Glomerular visceral epithelial cell (primary cell): ENCODE measurements at regions not wholly inside any gene's neighbourhood (a gene's known extent, or its start where the extent isn't known, plus 50 kb on each side); places are given as distances from the start of the nearest gene placed in this dataset.

ENCODE experiments used
- DNase-seq: peaks from one replicate; pipeline ENCODE4 v3.0.0-alpha.2; 2016; ENCODE audit errors: extremely low spot score

- no peak for DNase-seq
These were observed 78.3 kb upstream of the RASGEF1B start for GRCh38 chr4:81549984-81550383.

DNA sequence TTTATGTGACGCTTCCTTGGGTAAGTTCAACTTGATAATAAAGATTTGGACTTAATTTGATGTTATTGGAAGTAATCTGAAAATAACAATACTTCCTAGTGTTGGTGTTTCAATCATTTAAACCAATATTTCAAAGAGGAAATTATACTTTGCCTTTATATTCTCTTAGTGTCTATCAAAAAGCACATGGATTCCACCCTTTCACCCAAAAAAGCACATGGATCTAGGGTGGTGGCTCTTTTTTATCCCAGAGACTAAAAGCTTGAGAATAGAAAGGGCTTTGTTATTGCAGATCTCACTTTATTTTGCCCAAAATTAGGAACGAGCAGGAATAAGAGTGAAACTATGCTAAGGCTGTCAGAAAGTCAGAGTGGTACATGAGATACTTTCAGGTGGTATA is 75.1 kb upstream of the RASGEF1B start:
- no peak for DNase-seq

- DNase-seq: no peak
These were observed 69.6 kb upstream of the RASGEF1B start for GRCh38 chr4:81541161-81541945.

- no peak for DNase-seq
These were observed 67.2 kb upstream of the RASGEF1B start for GRCh38 chr4:81538716-81539427.

- no peak for DNase-seq
These were observed 59.7 kb upstream of the RASGEF1B start for GRCh38 chr4:81531410-81531809.

DNA sequence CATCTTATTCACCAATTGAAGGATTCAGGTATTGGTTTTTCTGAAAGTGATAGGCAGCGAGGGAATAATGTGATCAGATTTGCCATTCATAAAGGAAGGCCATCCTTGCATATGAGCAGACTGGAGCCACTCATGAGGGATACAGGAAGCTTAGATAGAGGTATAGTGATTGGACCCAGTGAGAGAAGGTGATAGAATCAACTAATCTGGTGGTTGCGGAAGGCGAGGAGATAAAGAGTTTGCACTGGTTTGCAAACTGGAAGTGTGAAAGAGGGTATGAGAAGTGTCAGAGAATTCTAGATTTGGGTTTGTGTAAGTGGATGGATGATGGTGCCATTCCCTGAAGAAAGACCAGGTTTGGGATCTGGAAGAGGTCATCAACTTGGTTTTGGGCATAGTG is 57.3 kb upstream of the RASGEF1B start:
- DNase-seq: no peak

DNA sequence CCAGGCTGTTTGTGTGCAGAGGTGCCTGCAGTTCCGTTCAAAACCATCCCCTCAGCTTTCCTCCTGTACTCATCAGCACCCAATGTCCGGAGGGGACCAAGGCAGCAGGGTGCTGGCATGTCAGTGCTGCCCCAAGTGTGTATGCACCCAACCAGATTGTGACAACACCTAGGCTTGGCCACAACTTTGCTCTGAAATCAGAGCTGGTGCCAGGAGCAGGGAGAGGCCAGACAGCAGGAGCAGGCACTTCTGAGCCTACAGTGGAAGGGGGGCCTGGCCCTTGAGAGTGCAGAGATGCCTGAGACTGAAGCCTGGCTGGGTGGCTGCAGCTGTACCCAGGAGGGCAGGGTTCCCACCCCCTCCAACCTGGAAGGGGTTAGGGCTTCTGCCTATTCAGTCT is 56.5 kb upstream of the RASGEF1B start:
- no peak for DNase-seq

DNA sequence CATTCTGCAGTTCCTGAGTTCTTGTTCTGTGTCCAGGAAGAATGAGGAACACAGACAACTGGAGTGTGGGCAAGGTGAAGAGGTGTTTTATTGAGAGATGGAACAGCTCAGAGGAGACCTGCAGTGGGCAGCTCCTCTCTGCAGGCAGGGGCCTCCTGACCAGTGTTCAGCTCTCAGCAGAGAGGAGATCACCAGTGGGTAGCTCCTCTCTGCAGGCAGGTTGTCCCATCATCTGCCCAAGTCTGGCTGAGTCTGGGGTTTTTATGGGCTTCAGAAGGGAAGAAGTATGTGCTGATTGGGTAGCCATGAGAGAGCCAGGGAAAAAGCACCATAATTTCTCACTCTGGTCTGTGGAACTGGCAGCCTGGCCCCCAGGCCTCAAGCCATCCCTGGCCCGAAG is 56.0 kb upstream of the RASGEF1B start:
- DNase-seq: no peak

DNA sequence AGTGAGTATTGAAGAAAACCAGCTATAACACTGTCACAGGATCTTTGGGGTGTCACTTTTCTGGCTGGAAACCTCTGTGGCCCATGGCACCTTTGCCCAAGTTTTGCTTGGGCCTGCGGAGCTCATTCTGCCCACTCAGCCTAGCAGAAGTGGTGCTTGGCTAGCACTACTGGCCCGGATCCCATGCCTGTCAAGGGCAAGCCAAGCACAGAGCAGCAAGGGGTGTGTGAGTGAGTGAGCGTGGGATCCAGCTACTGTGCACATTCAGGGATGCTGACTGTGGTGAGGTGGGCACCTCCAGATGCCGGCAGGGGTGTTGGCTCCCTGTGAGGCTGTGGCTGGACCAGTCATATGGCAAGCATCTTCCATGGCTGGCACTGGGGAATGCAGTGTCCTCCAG is 55.4 kb upstream of the RASGEF1B start:
- DNase-seq: no peak

DNA sequence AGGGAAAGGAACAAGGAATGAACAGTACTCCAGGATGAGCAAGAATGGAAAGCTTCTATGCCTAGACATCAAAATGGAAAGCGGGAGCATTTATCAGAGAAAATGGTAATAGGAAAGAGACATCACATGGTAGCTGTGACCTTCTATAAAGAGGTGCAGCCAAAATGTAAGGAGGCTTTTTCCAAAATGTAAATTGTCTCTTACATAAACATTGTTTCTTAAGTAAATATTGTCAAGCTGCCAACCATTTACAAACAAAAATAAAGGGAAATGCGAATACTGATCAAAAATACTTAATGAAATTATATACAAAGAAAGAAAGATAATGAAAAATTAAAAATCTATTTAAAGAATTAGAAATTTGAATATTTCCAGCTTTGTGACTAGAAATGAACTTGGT is 55.0 kb upstream of the RASGEF1B start:
- DNase-seq: no peak

- no peak for DNase-seq
These were observed 52.1 kb upstream of the RASGEF1B start for GRCh38 chr4:81523672-81524327.

DNA sequence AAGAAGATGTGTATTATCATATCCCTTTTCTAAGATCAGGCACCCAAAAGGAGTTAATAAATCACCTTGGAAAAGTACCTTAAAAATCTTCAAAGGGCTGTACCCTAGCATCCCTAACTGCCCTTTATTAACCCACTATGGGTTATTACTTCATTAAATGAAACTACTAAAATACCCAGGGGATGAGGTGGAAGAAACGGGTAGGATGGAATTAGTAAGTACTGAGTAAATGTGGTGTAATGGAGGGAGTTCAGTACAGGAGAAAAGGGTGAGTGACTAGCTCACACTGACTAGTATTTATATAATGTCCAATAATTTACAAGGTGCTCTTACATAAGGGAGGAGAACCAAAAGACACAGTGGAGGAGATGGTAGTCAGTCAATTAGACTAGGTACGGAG is 51.0 kb upstream of the RASGEF1B start:
- DNase-seq: no peak

DNA sequence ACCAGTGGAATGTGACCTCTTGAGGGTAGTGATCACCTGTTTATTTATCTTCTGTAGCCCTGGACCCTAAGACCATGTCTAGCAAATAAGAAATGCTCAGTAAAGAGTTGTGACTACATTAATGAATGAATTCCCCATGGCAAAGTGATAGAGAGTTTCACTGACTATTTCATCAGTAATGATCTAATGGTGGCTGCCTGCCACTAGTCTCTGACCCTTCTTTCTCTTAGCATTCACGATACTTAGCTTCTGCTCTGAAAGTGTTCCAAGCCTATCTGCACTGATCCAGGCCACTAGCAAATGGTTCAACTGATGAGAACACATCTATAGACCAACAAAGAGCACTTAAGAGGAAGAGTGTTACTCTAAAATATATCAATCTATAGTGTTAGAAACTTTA is 50.0 kb upstream of the RASGEF1B start:
- no peak for DNase-seq
